ENCODE measurements at regions not wholly inside any gene's neighbourhood (a gene's known extent, or its start where the extent isn't known, plus 50 kb on each side); places are given as distances from the start of the nearest gene placed in this dataset.

- no peaks in the 10 kb centered on the region for H3K4me1 Mint-ChIP-seq
- no peak overlapping the region for H3K4me3 Mint-ChIP-seq
- peaks cover 15% of the 10 kb centered on the region for H3K27me3 Mint-ChIP-seq (ENCODE audit: low read depth)
- H3K27ac Mint-ChIP-seq (ENCODE audit: unreplicated experiment), result no peak overlapping the region
- H3K36me3 Mint-ChIP-seq (ENCODE audit: low read depth), result no peaks in the 10 kb centered on the region
- DNase-seq (ENCODE audit: low read depth, low spot score), result no peak
- no peak for TF ChIP-seq CTCF (conservative IDR thresholded peaks at IDR 0.05)
- H3K9me3 Mint-ChIP-seq, result peaks cover 8% of the 10 kb centered on the region
Measured at GRCh38 chr6:152874846-152875568, 107.8 kb downstream of the FBXO5 start.

GRCh38 chr6:152879681-152880080 is 103.2 kb downstream of the FBXO5 start:
- Mint-ChIP-seq H3K4me1 (no peaks in the 10 kb centered on the region), H3K4me3 (no peak overlapping the region), H3K36me3 (ENCODE audit: low read depth) (no peaks in the 10 kb centered on the region), H3K9me3 (peaks cover 16% of the 10 kb centered on the region), H3K27ac (ENCODE audit: unreplicated experiment) (no peak overlapping the region), H3K27me3 (ENCODE audit: low read depth) (peaks cover 13% of the 10 kb centered on the region)
- no peak for TF ChIP-seq CTCF (conservative IDR thresholded peaks at IDR 0.05)
- DNase-seq (ENCODE audit: low read depth, low spot score), result no peak

GRCh38 chr6:152893187-152893586 is 89.7 kb downstream of the FBXO5 start:
- no peak overlapping the region for H3K4me3 Mint-ChIP-seq
- H3K27ac Mint-ChIP-seq (ENCODE audit: unreplicated experiment), result no peak overlapping the region
- peaks cover 24% of the 10 kb centered on the region for H3K27me3 Mint-ChIP-seq (ENCODE audit: low read depth)
- no peak for DNase-seq (ENCODE audit: low read depth, low spot score)
- no peaks in the 10 kb centered on the region for H3K4me1 Mint-ChIP-seq
- H3K36me3 Mint-ChIP-seq (ENCODE audit: low read depth), result no peaks in the 10 kb centered on the region
- peaks cover 3% of the 10 kb centered on the region for H3K9me3 Mint-ChIP-seq
- no peak for TF ChIP-seq CTCF (conservative IDR thresholded peaks at IDR 0.05)

- Mint-ChIP-seq H3K27me3 (ENCODE audit: low read depth) (peaks cover 24% of the 10 kb centered on the region), H3K4me1 (no peaks in the 10 kb centered on the region), H3K36me3 (ENCODE audit: low read depth) (no peaks in the 10 kb centered on the region), H3K27ac (ENCODE audit: unreplicated experiment) (no peak overlapping the region), H3K9me3 (peaks cover 3% of the 10 kb centered on the region), H3K4me3 (no peak overlapping the region)
- no peak for DNase-seq (ENCODE audit: low read depth, low spot score)
- no peak for TF ChIP-seq CTCF (conservative IDR thresholded peaks at IDR 0.05)
Measured at GRCh38 chr6:152896923-152897322, 85.9 kb downstream of the FBXO5 start.

- Mint-ChIP-seq H3K9me3 (peaks cover 3% of the 10 kb centered on the region), H3K27me3 (ENCODE audit: low read depth) (peaks cover 31% of the 10 kb centered on the region), H3K4me3 (no peak overlapping the region), H3K27ac (ENCODE audit: unreplicated experiment) (no peak overlapping the region), H3K4me1 (no peaks in the 10 kb centered on the region), H3K36me3 (ENCODE audit: low read depth) (no peaks in the 10 kb centered on the region)
- peak; percentile 88 for DNase-seq (ENCODE audit: low read depth, low spot score)
- TF ChIP-seq CTCF (conservative IDR thresholded peaks at IDR 0.05), result peak; percentile 84
Measured at GRCh38 chr6:152897807-152898399, 84.9 kb downstream of the FBXO5 start.
